Mesendoderm (in vitro differentiated cells): ENCODE measurements at regions not wholly inside any gene's neighbourhood (a gene's known extent, or its start where the extent isn't known, plus 50 kb on each side); places are given as distances from the start of the nearest gene placed in this dataset.

ENCODE experiments used
- DNase-seq: peaks from one replicate; pipeline ENCODE4 v3.0.0; 2013
- H2AK5ac ChIP-seq: 2 replicates; pipeline ENCODE4 v1.6.1; 2013; ENCODE audit warnings: low read length, inconsistent platforms
- H2BK120ac ChIP-seq: 2 replicates; pipeline ENCODE4 v1.6.1; 2013; ENCODE audit warnings: low read depth, mild to moderate bottlenecking, low read length, moderate library complexity, mixed read lengths
- H2BK15ac ChIP-seq: replicated peaks from 2 replicates; pipeline ENCODE4 v1.6.1; 2013; ENCODE audit warnings: low read depth, mild to moderate bottlenecking, moderate library complexity
- H2BK5ac ChIP-seq: 2 replicates; pipeline ENCODE4 v1.6.1; 2013; ENCODE audit warnings: low read length, inconsistent platforms
- H3K18ac ChIP-seq: 2 replicates; pipeline ENCODE4 v1.6.1; 2013; ENCODE audit warnings: mild to moderate bottlenecking, low read length, mixed read lengths
- H3K23ac ChIP-seq: one replicate; pipeline ENCODE4 v1.6.1; 2013; ENCODE audit warnings: low read length
- H3K27ac ChIP-seq: 2 replicates; pipeline ENCODE4 v1.5.1; 2013; ENCODE audit warnings: low read depth, mild to moderate bottlenecking, inconsistent platforms, low read length, moderate library complexity
- H3K27me3 ChIP-seq: 2 replicates; pipeline ENCODE4 v1.6.1; 2013; ENCODE audit warnings: low read length, control low read depth, mild to moderate bottlenecking, inconsistent platforms; ENCODE audit not compliant: insufficient read depth, poor library complexity
- H3K36me3 ChIP-seq: 2 replicates; pipeline ENCODE4 v1.6.1; 2013; ENCODE audit warnings: low read length, inconsistent platforms; ENCODE audit not compliant: control insufficient read depth, insufficient read depth
- H3K4ac ChIP-seq: one replicate; pipeline ENCODE4 v1.6.1; 2013; ENCODE audit warnings: low read depth, mild to moderate bottlenecking, low read length, moderate library complexity
- H3K4me1 ChIP-seq: 2 replicates; pipeline ENCODE4 v1.6.1; 2013; ENCODE audit warnings: low read depth, low read length, inconsistent platforms; ENCODE audit not compliant: control insufficient read depth
- H3K4me2 ChIP-seq: 2 replicates; pipeline ENCODE4 v1.6.1; 2013; ENCODE audit warnings: low read length
- H3K4me3 ChIP-seq: 2 replicates; pipeline ENCODE4 v1.5.1; 2013; ENCODE audit warnings: mild to moderate bottlenecking, low read length
- H3K56ac ChIP-seq: one replicate; pipeline ENCODE4 v1.6.1; 2013; ENCODE audit warnings: low read length
- H3K79me1 ChIP-seq: 2 replicates; pipeline ENCODE4 v1.6.1; 2013; ENCODE audit warnings: low read length, inconsistent platforms
- H3K79me2 ChIP-seq: 2 replicates; pipeline ENCODE4 v1.6.1; 2013; ENCODE audit warnings: mild to moderate bottlenecking, low read length; ENCODE audit not compliant: control insufficient read depth, insufficient read depth
- H3K9ac ChIP-seq: 2 replicates; pipeline ENCODE4 v1.6.1; 2013; ENCODE audit warnings: low read length, inconsistent platforms
- H4K5ac ChIP-seq: one replicate; pipeline ENCODE4 v1.6.1; 2013; ENCODE audit warnings: low read length
- H4K8ac ChIP-seq: one replicate; pipeline ENCODE4 v1.6.1; 2013; ENCODE audit warnings: low read depth, mild to moderate bottlenecking, control low read depth, low read length, moderate library complexity
- WGBS: extraction: QIAGEN DNeasy Blood & Tissue Kit; methylation state at CpG from one replicate; pipeline ENCODE4 v1.1.7; 2013; ENCODE audit warnings: low lambda C conversion rate, missing lambda C conversion rate; ENCODE audit not compliant: insufficient coverage; ENCODE audit errors: extremely low coverage; 5-methylcytosine and 5-hydroxymethylcytosine counted together

DNA sequence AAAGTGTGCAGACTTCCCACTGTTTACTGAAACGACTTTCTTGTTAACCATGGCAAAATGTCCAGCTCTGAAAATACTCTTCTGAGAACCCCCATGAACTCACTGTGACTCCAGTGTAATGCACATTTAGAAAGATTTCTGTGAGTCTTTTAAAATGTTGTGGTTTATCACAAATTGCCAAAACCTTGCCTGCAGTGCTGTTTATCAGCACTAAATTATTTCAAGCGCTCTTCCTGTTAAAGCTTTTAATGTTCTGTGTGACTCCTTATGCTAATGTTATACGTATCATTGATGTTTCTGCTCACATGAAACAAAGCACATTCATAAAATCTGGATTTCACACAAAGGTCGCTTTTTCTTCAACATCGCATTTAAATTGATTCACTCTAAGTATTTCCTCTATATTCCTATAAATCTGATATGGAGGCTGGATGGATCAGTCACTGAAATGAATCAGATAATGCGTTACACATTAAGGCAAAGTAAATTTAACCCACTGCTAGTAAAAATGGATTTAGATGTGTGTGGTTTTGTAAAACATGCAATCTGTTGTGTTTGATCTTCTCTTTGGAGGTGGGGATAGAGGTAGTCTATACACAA is 521.2 kb downstream of the NYAP2 start:
- H3K4ac ChIP-seq = no peak overlapping the region
- no peaks in the 10 kb centered on the region for H3K27me3 ChIP-seq
- H2AK5ac ChIP-seq = no peak overlapping the region
- H2BK120ac ChIP-seq = no peak overlapping the region
- H3K36me3 ChIP-seq = no peaks in the 10 kb centered on the region
- DNase-seq = no peak
- no peak overlapping the region for H3K18ac ChIP-seq
- H3K79me2 ChIP-seq = no peaks in the 10 kb centered on the region
- H3K79me1 ChIP-seq = no peaks in the 10 kb centered on the region
- H4K8ac ChIP-seq = no peak overlapping the region
- no peak overlapping the region for H3K27ac ChIP-seq
- no peak overlapping the region for H3K9ac ChIP-seq
- H4K5ac ChIP-seq = no peak overlapping the region
- H2BK5ac ChIP-seq = no peak overlapping the region
- no peak overlapping the region for H2BK15ac ChIP-seq
- WGBS = 100% methylated on average over 2 of the region's 6 CpGs
- H3K4me3 ChIP-seq = no peak overlapping the region
- H3K23ac ChIP-seq = no peak overlapping the region
- H3K4me1 ChIP-seq = no peaks in the 10 kb centered on the region
- H3K4me2 ChIP-seq = no peak overlapping the region
- H3K56ac ChIP-seq = no peak overlapping the region

DNA sequence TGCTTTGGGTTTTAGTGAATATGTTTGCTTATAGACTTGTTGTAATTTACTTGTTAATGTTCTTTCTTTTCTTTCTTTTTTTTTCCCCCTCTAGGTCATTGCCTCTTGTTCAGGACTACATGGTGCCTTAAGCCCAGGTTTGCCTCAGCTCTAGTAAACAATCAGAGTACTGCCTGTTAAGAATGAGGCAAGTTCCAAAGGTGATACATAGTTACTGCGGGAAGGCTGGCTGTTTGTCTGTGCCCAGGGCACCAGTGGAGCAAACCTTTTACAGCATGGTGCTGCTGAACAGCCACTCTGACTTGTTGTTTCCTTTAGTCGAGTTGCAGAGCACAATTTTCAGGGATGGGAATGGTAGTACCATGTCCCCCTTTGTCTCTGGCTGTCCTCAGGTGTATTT is 517.2 kb downstream of the NYAP2 start:
- no peak overlapping the region for H3K18ac ChIP-seq
- H3K36me3 ChIP-seq = no peaks in the 10 kb centered on the region
- no peak overlapping the region for H3K27ac ChIP-seq
- no CpG with 5 or more reads among the region's 2 CpGs for WGBS
- H3K27me3 ChIP-seq = no peaks in the 10 kb centered on the region
- no peak overlapping the region for H3K4ac ChIP-seq
- no peak overlapping the region for H2BK5ac ChIP-seq
- H3K79me2 ChIP-seq = no peaks in the 10 kb centered on the region
- H3K4me2 ChIP-seq = no peak overlapping the region
- H3K9ac ChIP-seq = no peak overlapping the region
- DNase-seq = no peak
- no peak overlapping the region for H3K56ac ChIP-seq
- H3K4me1 ChIP-seq = no peaks in the 10 kb centered on the region
- H3K4me3 ChIP-seq = no peak overlapping the region
- no peaks in the 10 kb centered on the region for H3K79me1 ChIP-seq
- no peak overlapping the region for H2BK120ac ChIP-seq
- H3K23ac ChIP-seq = no peak overlapping the region
- no peak overlapping the region for H2AK5ac ChIP-seq
- no peak overlapping the region for H4K8ac ChIP-seq
- H4K5ac ChIP-seq = no peak overlapping the region
- no peak overlapping the region for H2BK15ac ChIP-seq

DNA sequence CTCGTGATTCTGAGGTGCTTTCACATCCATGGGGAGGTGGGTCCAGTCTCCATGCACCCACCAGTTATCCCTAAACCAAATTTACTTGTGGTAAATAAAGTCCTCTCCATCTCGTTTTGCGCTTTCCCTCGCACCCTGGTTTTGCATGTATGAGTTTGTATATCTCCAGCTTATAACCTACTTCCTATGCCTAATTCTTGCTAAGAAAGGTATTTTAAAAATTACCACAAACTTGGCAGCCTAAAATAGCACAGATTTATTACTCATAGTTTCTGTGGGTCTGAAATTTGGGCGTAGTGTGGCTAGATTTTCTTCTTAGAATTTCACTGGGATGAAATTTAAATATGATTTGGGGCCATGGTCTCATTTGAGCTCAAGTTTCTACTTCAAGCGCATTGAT is 511.5 kb downstream of the NYAP2 start:
- H4K5ac ChIP-seq = no peak overlapping the region
- H3K27ac ChIP-seq = no peak overlapping the region
- no peaks in the 10 kb centered on the region for H3K79me2 ChIP-seq
- no CpG with 5 or more reads among the region's 6 CpGs for WGBS
- H3K56ac ChIP-seq = no peak overlapping the region
- no peak overlapping the region for H3K4ac ChIP-seq
- no peak overlapping the region for H2BK120ac ChIP-seq
- no peak overlapping the region for H3K23ac ChIP-seq
- H3K4me3 ChIP-seq = no peak overlapping the region
- no peaks in the 10 kb centered on the region for H3K27me3 ChIP-seq
- no peak overlapping the region for H2AK5ac ChIP-seq
- no peak overlapping the region for H3K4me2 ChIP-seq
- no peak overlapping the region for H2BK15ac ChIP-seq
- H3K36me3 ChIP-seq = no peaks in the 10 kb centered on the region
- H3K18ac ChIP-seq = no peak overlapping the region
- DNase-seq = no peak
- no peak overlapping the region for H3K9ac ChIP-seq
- H2BK5ac ChIP-seq = no peak overlapping the region
- no peaks in the 10 kb centered on the region for H3K4me1 ChIP-seq
- no peak overlapping the region for H4K8ac ChIP-seq
- no peaks in the 10 kb centered on the region for H3K79me1 ChIP-seq

DNA sequence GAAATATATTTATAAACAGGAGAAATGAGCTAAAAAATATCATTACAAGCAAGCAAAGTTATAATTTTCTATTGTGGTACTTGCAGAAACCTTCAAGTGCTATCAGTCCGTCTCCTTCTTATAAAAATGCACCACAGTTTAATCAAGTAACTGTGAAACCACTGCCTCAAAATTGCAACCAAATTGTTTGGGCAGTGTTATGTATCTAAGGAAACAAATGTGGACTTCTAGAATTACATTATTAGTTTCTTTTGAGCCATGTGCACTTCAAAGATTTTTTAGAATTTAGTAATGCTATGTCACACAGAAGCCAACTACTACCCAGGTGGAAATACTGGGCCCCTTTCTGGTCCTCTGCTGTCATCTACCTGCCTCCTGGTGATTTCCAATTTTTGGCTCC is 495.6 kb downstream of the NYAP2 start:
- Histone ChIP-seq H4K5ac (no peak overlapping the region), H3K9ac (no peak overlapping the region), H3K27me3 (no peaks in the 10 kb centered on the region), H3K36me3 (no peaks in the 10 kb centered on the region), H3K79me1 (no peaks in the 10 kb centered on the region), H4K8ac (no peak overlapping the region), H3K23ac (no peak overlapping the region), H3K18ac (no peak overlapping the region), H3K4me1 (no peaks in the 10 kb centered on the region), H2BK120ac (no peak overlapping the region), H2BK15ac (no peak overlapping the region), H3K4ac (no peak overlapping the region), H3K79me2 (no peaks in the 10 kb centered on the region), H3K56ac (no peak overlapping the region), H3K27ac (no peak overlapping the region), H3K4me2 (no peak overlapping the region), H2AK5ac (no peak overlapping the region), H3K4me3 (no peak overlapping the region), H2BK5ac (no peak overlapping the region)
- no peak for DNase-seq
- whole genome bisulfite sequencing = no CpG with 5 or more reads among the region's 1 CpG

DNA sequence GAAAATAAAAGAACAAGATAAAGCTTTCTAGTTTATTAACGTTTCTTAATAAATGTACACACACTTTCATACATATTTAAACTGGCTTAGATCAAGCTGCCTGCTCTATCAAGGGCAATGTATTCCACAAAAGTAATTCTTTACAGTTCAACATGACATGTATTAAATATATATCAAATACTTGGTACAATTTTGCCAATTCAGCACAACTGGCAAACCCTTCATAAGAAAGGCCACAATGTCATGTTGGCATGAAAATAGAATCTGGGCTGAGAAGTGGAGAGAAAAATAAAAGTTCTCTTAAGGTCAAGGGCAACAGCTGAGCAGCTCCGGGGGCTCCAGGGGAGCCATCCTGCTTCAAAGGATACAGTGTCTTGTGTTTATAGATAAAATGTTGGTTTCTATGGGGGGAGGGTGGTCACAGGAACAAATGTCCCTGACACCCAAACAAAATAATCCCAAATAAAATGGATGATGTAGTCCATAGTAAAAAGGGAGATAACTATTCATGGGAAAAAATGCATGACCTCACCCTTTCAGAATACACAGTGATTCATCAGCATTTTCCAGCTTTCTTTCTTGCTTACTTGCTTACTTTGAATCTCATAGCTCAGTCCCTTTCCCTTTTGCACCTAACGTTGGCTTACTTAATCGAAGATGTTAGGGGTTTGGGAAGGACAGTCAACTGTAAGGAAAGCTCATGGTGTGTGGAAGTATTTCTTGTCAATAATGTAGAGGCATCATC is 494.9 kb downstream of the NYAP2 start:
- Histone ChIP-seq H2BK120ac (no peak overlapping the region), H3K79me1 (no peaks in the 10 kb centered on the region), H3K4me3 (no peak overlapping the region), H3K36me3 (no peaks in the 10 kb centered on the region), H2BK15ac (no peak overlapping the region), H3K18ac (no peak overlapping the region), H3K79me2 (no peaks in the 10 kb centered on the region), H3K4me1 (no peaks in the 10 kb centered on the region), H3K56ac (no peak overlapping the region), H3K23ac (no peak overlapping the region), H4K8ac (no peak overlapping the region), H2BK5ac (no peak overlapping the region), H3K4me2 (no peak overlapping the region), H4K5ac (no peak overlapping the region), H3K27ac (no peak overlapping the region), H3K4ac (no peak overlapping the region), H3K27me3 (no peaks in the 10 kb centered on the region), H3K9ac (no peak overlapping the region), H2AK5ac (no peak overlapping the region)
- no CpG with 5 or more reads among the region's 4 CpGs for WGBS
- peak; percentile 59 for DNase-seq

DNA sequence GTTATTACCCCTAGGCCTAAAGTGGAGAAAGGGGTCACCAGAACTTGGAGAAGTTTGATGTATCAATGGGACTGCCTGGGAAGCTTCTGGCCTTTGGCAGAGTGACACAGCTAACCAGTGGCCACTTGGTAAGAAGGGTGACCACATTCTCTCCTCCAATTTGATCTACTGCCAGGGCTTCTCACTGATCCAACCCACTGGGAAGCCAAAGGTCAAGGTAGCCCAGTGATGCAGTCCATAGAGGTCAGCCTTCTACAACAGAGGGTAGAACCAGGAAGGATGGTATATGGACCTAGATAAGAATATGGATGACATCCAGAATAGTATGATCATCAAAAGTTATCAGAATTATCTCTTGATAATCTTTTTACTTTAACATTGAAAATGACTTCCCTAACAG is 493.6 kb downstream of the NYAP2 start:
- no peak overlapping the region for H3K18ac ChIP-seq
- H2BK15ac ChIP-seq = no peak overlapping the region
- H2AK5ac ChIP-seq = no peak overlapping the region
- no peak overlapping the region for H3K4me2 ChIP-seq
- H3K4me1 ChIP-seq = no peaks in the 10 kb centered on the region
- H3K9ac ChIP-seq = no peak overlapping the region
- H3K36me3 ChIP-seq = no peaks in the 10 kb centered on the region
- no peak overlapping the region for H3K27ac ChIP-seq
- H3K79me2 ChIP-seq = no peaks in the 10 kb centered on the region
- no peaks in the 10 kb centered on the region for H3K79me1 ChIP-seq
- no peak overlapping the region for H3K4ac ChIP-seq
- H4K8ac ChIP-seq = no peak overlapping the region
- no peaks in the 10 kb centered on the region for H3K27me3 ChIP-seq
- H3K23ac ChIP-seq = no peak overlapping the region
- H3K4me3 ChIP-seq = no peak overlapping the region
- no peak overlapping the region for H2BK120ac ChIP-seq
- no peak for DNase-seq
- no peak overlapping the region for H4K5ac ChIP-seq
- H2BK5ac ChIP-seq = no peak overlapping the region
- no peak overlapping the region for H3K56ac ChIP-seq
